DMS153 treated with DMSO at 0.1 percent for 48 hours (cell line): ENCODE measurements at regions not wholly inside any gene's neighbourhood (a gene's known extent, or its start where the extent isn't known, plus 50 kb on each side); places are given as distances from the start of the nearest gene placed in this dataset.
A peak's percentile ranks its signal among the peaks of the same experiment; 100 is the strongest.
"Not testable (repeated sequence)": the region's sequence is repeated elsewhere in the genome, so short reads cannot be mapped to it uniquely, and the experiment has no call there.

Experiments used
- DNase-seq: peaks from one replicate; lab custom pipeline; 2025; ENCODE audit not compliant: unreplicated experiment; lab: John Stamatoyannopoulos, UW

DNA sequence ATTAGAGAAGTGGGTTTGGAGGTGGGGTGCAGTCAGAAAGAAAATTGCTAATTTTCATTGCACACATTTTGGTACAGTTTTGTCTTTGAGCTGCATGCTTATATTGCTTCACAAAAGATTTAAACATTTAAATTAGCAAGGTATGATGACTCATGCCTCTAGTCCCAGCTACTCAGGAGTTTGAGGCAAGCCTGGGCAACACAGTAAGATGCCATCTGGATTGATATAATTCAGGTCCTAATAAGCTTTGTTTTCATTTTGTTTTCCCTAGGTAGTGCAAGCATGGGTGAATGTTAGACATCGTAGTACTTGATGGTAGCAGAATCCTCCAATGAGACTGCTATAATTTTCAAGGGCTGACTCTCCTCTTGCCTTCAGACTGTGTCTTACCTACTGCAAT is 396.7 kb upstream of the RGPD4 start:
- DNase-seq, result no peak

GRCh38 chr2:107430596-107431266 is 396.0 kb upstream of the RGPD4 start:
- no peak for DNase-seq

DNA sequence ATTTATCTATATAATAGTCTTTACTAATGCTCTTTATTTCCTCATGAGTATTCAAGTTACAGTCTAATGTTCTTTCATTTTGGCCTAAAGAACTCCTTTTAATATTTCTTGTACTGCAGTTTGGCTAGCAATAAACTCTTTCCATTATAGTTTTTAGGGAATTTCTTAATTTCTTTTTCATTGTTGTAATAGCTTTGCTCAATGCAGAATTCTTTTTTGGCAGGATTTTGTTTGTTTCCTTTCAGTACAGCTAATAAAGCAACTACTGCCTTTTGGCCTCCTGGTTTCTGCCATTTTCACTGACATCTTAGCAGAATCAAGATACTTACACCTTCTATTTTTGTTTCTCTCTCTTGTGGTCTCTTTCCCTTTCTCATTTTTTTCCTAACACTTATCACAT is 390.4 kb upstream of the RGPD4 start:
- DNase-seq, result no peak

DNA sequence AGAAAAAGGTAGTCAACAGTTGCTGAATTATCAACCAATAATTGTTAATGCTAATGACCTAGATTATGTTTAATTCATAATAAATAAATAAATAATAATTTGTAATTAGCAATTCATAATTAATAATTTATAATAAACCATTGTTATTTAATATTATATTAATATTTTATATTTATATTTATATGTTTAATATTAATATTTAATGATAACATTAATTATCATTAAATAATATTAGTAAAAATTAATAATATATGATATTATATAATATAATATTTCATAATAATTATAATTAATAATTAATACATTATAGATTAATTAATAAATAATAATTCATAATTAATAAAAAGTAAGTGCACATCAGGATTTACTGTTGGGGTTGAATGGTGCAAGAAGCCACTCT is 389.4 kb upstream of the RGPD4 start:
- DNase-seq, result no peak

GRCh38 chr2:107437807-107438206 is 388.9 kb upstream of the RGPD4 start:
- no peak for DNase-seq

- no peak for DNase-seq
These were observed 378.5 kb upstream of the RGPD4 start for GRCh38 chr2:107448160-107448559.

- DNase-seq, result no peak
These were observed 365.4 kb upstream of the RGPD4 start for GRCh38 chr2:107461301-107461700.

- DNase-seq, result no peak
These were observed 364.5 kb upstream of the RGPD4 start for GRCh38 chr2:107462181-107462580.

DNA sequence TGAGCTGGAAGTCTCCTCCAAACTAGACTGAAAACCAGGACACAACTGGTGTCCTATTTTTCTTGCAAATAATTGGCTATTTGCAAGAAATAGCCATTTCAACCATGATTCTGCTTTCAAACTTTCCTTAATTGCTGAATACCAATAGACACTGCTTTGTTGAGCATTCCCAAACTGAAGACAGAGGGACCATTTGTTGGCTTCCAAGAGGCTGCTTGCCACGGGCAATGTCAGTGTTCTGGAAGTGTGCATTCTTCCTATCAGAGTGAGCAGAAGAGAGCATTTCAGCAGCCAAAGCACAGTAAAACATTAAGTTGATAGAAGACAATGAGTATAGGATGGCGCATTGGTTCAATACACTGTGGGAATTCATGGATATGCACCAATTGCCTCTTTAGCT is 360.5 kb upstream of the RGPD4 start:
- DNase-seq, result no peak

DNA sequence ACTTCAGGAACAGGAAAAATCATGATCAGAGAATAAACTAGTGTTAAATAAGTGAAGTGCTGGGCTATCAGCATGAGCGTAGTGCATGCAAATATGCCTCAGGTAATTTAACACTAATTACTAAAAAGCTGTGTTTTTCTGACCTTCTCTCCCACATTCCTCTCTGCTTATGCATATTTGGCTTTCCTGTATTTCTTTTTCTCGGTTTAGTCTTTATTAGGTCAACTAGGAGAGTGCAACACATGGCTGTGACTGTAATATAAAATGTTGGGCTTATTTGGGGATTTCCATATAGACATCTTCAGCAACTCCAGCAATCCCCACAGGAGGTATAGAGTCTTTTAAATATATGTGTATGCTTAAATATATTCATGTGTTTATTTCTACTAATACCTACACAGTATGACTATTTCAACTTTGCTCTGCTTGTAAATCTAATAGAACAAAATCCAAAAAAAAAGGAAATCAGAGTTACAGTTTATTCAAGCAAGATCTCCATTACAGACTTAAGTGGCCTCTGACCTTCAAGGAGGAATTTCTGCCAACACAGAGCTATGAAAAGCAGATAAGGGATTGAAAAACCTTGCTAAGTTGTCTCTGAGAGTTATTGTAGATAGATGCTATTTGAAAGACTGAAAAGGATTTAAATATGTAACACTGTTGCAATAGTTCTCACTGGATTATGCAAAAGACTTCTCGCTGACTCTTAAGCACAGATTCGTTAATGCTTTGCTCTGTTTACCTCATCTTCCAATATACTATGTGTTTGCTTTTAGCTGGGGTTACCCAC is 359.5 kb upstream of the RGPD4 start:
- DNase-seq, result no peak

DNA sequence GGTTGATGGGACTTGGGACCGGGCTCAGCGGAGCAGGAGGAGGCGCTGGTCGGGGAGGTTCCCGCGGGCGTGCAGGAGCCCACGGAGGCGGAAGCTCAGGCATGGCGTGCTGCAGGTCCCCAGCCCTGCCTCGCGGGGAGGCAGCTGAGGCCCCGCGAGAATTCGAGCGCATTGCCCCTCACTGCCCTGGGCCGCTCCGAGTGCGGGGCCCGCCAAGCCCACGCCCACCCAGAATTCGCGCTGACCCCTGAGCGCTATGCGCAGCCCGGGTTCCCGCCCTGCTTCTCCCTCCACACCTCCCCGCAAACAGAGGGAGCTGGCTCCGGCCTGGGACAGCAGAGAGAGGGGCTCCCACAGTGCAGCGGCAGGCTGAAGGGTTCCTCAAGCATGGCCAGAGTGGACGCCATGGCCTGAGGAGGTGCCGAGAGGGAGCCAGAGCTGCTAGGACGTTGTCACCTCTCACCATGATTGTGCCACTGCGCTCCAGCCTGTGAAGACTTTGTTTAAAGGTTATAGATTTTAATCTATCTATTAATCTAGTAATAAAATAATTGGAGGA is 357.2 kb upstream of the RGPD4 start:
- no peak for DNase-seq

GRCh38 chr2:107473150-107473549 is 353.5 kb upstream of the RGPD4 start:
- DNase-seq, result no peak

- no peak for DNase-seq
These were observed 350.8 kb upstream of the RGPD4 start for GRCh38 chr2:107475859-107476258.

DNA sequence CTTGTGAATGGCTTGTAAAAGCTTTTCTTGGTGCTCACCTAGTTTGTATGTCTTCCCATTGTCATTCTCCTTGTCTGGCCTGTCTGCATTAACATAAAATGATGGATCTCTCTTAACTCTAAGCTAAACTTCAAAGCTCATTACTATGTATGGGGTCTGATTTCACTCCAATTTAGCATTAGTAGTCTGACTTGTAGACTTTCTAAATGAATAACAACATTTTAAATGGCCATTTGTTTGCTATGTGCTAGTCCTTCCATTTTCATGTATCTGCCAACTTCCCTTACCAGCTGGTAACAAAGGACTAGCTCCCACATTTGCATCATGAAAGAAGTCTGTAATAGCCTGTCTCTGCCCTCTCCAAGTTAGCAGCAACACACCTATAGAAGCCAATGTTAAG is 324.2 kb upstream of the RGPD4 start:
- DNase-seq, result no peak

DNA sequence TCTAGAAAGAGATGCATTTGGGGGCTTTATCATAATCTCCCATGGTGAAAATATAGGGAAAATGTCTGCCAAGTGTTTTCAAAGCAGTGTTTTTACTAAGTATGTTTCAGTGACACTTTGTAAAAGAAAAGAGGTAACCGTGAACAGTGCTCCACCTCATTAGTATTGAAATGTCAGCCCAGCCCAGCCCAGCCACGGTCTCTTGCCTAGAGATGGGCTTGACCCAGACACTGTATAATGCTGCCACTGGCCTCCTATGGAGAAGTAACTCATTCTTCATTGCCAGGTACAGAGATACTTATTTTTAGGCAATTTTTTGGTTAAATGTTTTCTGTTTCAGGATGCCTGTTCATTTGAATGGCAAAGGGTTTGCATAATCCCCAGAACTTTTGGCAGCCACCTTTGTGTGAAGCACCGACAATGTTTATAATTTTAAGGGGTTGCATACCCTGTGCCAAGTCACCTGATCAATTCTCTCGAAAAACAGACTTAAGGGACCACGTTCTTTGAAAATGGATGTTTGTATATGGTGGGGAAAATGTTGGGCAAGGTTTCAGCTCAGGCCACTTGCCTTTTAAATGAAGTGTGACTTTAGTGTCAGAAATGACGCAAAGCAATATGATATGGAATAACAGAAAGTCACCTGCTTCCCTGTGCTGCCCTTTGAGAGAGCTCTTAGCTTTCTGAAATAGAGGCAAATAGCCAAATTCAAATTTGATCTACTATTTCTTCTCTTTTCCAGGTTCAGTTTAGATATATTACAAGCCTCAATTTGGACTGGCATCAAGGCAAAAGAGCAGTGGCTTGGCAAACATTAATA is 314.5 kb upstream of the RGPD4 start:
- DNase-seq, result no peak

- no peak for DNase-seq
These were observed 301.3 kb upstream of the RGPD4 start for GRCh38 chr2:107525406-107525805.

DNA sequence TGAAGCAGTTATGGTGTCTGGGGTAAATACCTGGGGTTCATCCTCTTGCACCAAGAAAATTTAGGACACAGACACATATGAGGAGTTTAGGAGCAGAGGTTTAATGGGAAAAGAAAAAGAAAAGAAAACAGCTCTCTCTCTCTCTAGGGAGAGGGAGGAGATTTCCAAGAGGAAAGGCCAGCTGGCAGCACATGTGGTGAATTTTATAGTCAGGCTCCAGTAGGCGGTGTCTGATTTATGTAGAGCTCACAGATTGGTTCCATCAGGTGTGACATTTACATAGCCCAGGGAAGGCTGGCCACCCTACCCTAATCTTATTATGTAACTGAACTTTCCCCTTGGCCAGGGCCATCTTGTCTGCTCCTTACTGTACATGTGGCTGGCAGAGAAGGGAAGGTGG is 297.5 kb upstream of the RGPD4 start:
- DNase-seq, result peak; percentile 61

DNA sequence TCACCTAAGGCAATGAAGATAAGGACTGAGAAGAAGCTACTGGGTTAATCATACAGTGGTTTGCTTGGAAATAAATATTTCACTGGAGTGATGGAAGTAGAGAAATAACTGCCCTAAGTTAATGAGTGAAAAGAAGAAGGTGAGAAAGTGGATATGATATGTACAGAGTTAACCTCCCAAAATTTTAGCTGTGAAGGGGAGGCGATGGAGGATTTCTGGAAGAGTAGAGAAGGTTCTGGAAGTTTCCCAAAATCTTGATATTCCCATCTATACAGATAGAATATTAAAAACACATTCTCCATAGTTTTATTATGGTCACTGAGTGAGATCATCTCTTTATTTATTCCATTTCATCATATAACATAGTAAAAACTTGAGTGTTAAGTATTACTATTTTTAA is 296.6 kb upstream of the RGPD4 start:
- no peak for DNase-seq

GRCh38 chr2:107534926-107535325 is 291.8 kb upstream of the RGPD4 start:
- no peak for DNase-seq

DNA sequence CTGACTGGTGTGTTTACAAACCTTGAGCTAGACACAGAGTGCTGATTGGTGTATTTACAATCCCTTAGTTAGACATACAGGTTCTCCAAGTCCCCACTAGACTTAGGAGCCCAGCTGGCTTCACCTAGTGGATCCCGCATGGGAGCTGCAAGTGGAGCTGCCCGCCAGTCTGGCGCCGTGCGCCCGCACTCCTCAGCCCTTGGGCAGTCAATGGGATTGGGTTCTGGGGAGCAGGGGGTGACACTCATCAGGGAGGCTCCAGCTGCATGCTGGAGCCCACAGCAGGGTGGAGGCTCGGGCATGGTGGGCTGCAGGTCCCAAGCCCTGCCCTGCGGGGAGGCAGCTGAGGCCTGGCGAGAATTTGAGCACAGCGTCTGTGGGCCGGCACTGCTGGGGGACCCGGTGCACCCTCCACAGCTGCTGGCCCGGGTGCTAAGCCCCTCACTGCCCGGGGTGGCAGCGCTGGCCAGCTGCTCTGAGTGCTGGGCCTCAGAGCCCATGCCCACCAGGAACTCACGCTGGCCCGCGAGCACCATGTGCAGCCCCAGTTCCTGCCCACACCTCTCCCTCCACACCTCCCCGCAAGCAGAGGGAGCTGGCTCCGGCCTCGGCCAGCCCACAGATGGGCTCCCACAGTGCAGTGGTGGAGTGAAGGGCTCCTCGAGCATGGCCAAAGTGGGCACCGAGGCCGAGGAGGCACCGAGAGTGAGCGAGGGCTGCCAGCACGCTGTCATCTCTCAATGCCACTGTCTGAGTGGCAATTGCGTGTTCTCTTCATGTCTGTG is 290.6 kb upstream of the RGPD4 start:
- DNase-seq, result not testable (repeated sequence)

- DNase-seq, result no peak
These were observed 284.4 kb upstream of the RGPD4 start for GRCh38 chr2:107542314-107542740.
